Upper lobe of left lung (tissue), 6 donors: ENCODE measurements at regions not wholly inside any gene's neighbourhood (a gene's known extent, or its start where the extent isn't known, plus 50 kb on each side); places are given as distances from the start of the nearest gene placed in this dataset.

ENCODE experiments used
- ATAC-seq, 2 donors: fragments of 200-7000 bp; cut with Tn5 transposase; one replicate each; pipeline ENCODE4 v1.9.1; 2022; ENCODE audit warnings: mild to moderate bottlenecking in 2 of 2, moderate library complexity in 2 of 2; ENCODE audit not compliant: low FRiP score in 2 of 2
- DNase-seq, 2 donors: peaks; one replicate each; pipeline ENCODE4 v3.0.0-alpha.2; 2019 to 2020
- H3K27ac ChIP-seq, 4 donors: fragments of 200-600 bp; sonication (generic); one replicate each; pipeline ENCODE4 v1.5.1; 2016 to 2019
- H3K27me3 ChIP-seq, 4 donors: fragments of 200-600 bp; sonication (generic); one replicate each; pipeline ENCODE4 v1.5.1; 2017 to 2019
- H3K36me3 ChIP-seq, 4 donors: fragments of 200-600 bp; sonication (generic); one replicate each; pipeline ENCODE4 v1.5.1; 2016 to 2019
- H3K4me1 ChIP-seq, 4 donors: fragments of 200-600 bp; sonication (generic); one replicate each; pipeline ENCODE4 v1.5.1; 2018 to 2019
- H3K4me3 ChIP-seq, 4 donors: fragments of 200-600 bp; sonication (generic); one replicate each; pipeline ENCODE4 v1.5.1; 2017 to 2019; ENCODE audit warnings: mild to moderate bottlenecking in 2 of 4, moderate library complexity in 1 of 4
- H3K9me3 ChIP-seq, 4 donors: fragments of 200-600 bp; sonication (generic); one replicate each; pipeline ENCODE4 v1.5.1; 2018 to 2019
- CTCF ChIP-seq, 6 experiments: fragments of 450-650 bp in 4 of 6; fragments of 200-600 bp in 2 of 6; sonication (generic) in 2 of 6; IDR thresholded peaks; one replicate each; pipeline ENCODE4 v1.5.1; 2016 to 2019; ENCODE audit warnings: antibody characterized with exemption in 6 of 6
- EP300 ChIP-seq, 4 donors: sonication (generic); formaldehyde crosslinking; IDR thresholded peaks; one replicate each; pipeline ENCODE4 v1.5.1; 2017; ENCODE audit warnings: antibody characterized with exemption in 4 of 4, control low read depth in 2 of 4
- POLR2A ChIP-seq, 4 donors: fragments of 450-650 bp; IDR thresholded peaks; one replicate each; pipeline ENCODE4 v1.5.1; 2016 to 2017; ENCODE audit warnings: antibody characterized with exemption in 4 of 4, mild to moderate bottlenecking in 2 of 4
- POLR2AphosphoS5 ChIP-seq, 2 donors: sonication (generic); formaldehyde crosslinking; IDR thresholded peaks; one replicate each; pipeline ENCODE4 v1.5.1; 2017; ENCODE audit warnings: antibody characterized with exemption in 2 of 2
- WGBS, 2 donors: methylation state at CpG; one replicate each; pipeline ENCODE4 v1.1.5; 2017 to 2018; 5-methylcytosine and 5-hydroxymethylcytosine counted together
- donor health status: DM: no; HTN: no; CAD: no; lungs with moderate emphysema.
- donor health status: DM: no; HTN: yes; CAD: no; lungs with severe emphysema.

- Histone ChIP-seq H3K36me3 (peaks cover 0 to 5% (median 0%) of the 10 kb centered on the region in 4 donors), H3K4me3 (no peak overlapping the region), H3K27me3 (no peaks in the 10 kb centered on the region), H3K9me3 (no peaks in the 10 kb centered on the region), H3K27ac (no peak overlapping the region), H3K4me1 (no peaks in the 10 kb centered on the region)
- ATAC-seq (no peak), DNase-seq (no peak)
- no peak for TF ChIP-seq EP300 (IDR thresholded peaks at IDR 0.05)
- no peak for TF ChIP-seq CTCF (IDR thresholded peaks at IDR 0.05)
- no peak for TF ChIP-seq POLR2A (IDR thresholded peaks at IDR 0.05)
- no peak for TF ChIP-seq POLR2AphosphoS5 (IDR thresholded peaks at IDR 0.05)
- WGBS, 2 donors, result 89 to 90% methylated on average over 6 of the region's 6 CpGs
Observed at GRCh38 chr5:93868851-93869250, 127.5 kb upstream of the POU5F2 start.

- H3K27me3 ChIP-seq, result no peaks in the 10 kb centered on the region
- H3K4me3 ChIP-seq, result no peak overlapping the region
- no peaks in the 10 kb centered on the region for H3K4me1 ChIP-seq
- DNase-seq (no peak), ATAC-seq (no peak)
- H3K9me3 ChIP-seq, result no peaks in the 10 kb centered on the region
- no peak for TF ChIP-seq POLR2AphosphoS5 (IDR thresholded peaks at IDR 0.05)
- no peak for TF ChIP-seq POLR2A (IDR thresholded peaks at IDR 0.05)
- no peak for TF ChIP-seq CTCF (IDR thresholded peaks at IDR 0.05)
- TF ChIP-seq EP300 (IDR thresholded peaks at IDR 0.05), result no peak
- no peaks in the 10 kb centered on the region for H3K36me3 ChIP-seq
- H3K27ac ChIP-seq, result no peak overlapping the region
- 81 to 91% methylated on average over 3 of the region's 3 CpGs for WGBS, 2 donors
Observed at GRCh38 chr5:93850311-93850710, 108.9 kb upstream of the POU5F2 start.

GRCh38 chr5:93845376-93845775, 104.0 kb upstream of the POU5F2 start:
- no peaks in the 10 kb centered on the region for H3K4me1 ChIP-seq
- ATAC-seq, result no peak
- 93 to 98% methylated on average over 2 of the region's 2 CpGs for WGBS, 2 donors

GRCh38 chr5:93831449-93831848, 90.0 kb upstream of the POU5F2 start:
- no peak overlapping the region for H3K4me3 ChIP-seq
- 84 to 96% methylated on average over 2 of the region's 2 CpGs for WGBS, 2 donors
- no peaks in the 10 kb centered on the region for H3K36me3 ChIP-seq
- H3K27ac ChIP-seq, result no peak overlapping the region
- no peaks in the 10 kb centered on the region for H3K4me1 ChIP-seq
- no peaks in the 10 kb centered on the region for H3K27me3 ChIP-seq
- H3K9me3 ChIP-seq, result no peaks in the 10 kb centered on the region
- TF ChIP-seq POLR2AphosphoS5 (IDR thresholded peaks at IDR 0.05) (no peak), POLR2A (IDR thresholded peaks at IDR 0.05) (no peak), EP300 (IDR thresholded peaks at IDR 0.05) (no peak), CTCF (IDR thresholded peaks at IDR 0.05) (no peak)
- DNase-seq, result no peak
- peak in 1 of 2 donors; percentile 91 for ATAC-seq

More at GRCh38 chr5:93845376-93845775, 104.0 kb upstream of the POU5F2 start:
- no peak for TF ChIP-seq EP300 (IDR thresholded peaks at IDR 0.05)
- no peak for TF ChIP-seq POLR2AphosphoS5 (IDR thresholded peaks at IDR 0.05)
- no peak for TF ChIP-seq POLR2A (IDR thresholded peaks at IDR 0.05)
- TF ChIP-seq CTCF (IDR thresholded peaks at IDR 0.05), result no peak
- Histone ChIP-seq H3K27me3 (no peaks in the 10 kb centered on the region), H3K36me3 (no peaks in the 10 kb centered on the region), H3K4me3 (no peak overlapping the region), H3K27ac (no peak overlapping the region), H3K9me3 (peaks cover 0 to 6% (median 2%) of the 10 kb centered on the region in 4 donors)
- DNase-seq, result no peak

- no peaks in the 10 kb centered on the region for H3K36me3 ChIP-seq
- H3K27ac ChIP-seq, result no peak overlapping the region
- H3K9me3 ChIP-seq, result no peaks in the 10 kb centered on the region
- TF ChIP-seq POLR2AphosphoS5 (IDR thresholded peaks at IDR 0.05), result no peak
- no peak for TF ChIP-seq EP300 (IDR thresholded peaks at IDR 0.05)
- TF ChIP-seq CTCF (IDR thresholded peaks at IDR 0.05), result no peak
- TF ChIP-seq POLR2A (IDR thresholded peaks at IDR 0.05), result no peak
- no peak for DNase-seq
- no peaks in the 10 kb centered on the region for H3K4me1 ChIP-seq
- no peaks in the 10 kb centered on the region for H3K27me3 ChIP-seq
- ATAC-seq, result no peak
- no peak overlapping the region for H3K4me3 ChIP-seq
- WGBS, 2 donors, result 96 to 97% methylated on average over 5 of the region's 5 CpGs
Observed at GRCh38 chr5:93830893-93831292, 89.5 kb upstream of the POU5F2 start.
